SU-DHL-6 (cell line): ENCODE measurements at regions not wholly inside any gene's neighbourhood (a gene's known extent, or its start where the extent isn't known, plus 50 kb on each side); places are given as distances from the start of the nearest gene placed in this dataset.

Experiments
- H2AFZ ChIP-seq: fragments of 200-600 bp; sonication (generic); 2 replicates; pipeline ENCODE4 v1.6.1; 2014; ENCODE audit warnings: low read depth, mild to moderate bottlenecking, moderate library complexity, mixed read lengths, antibody characterized with exemption, low read length; ENCODE audit not compliant: severe bottlenecking
- H3F3A ChIP-seq: fragments of 200-600 bp; shearing (Covaris generic); 2 replicates; pipeline ENCODE4 v1.6.0; 2016; ENCODE audit warnings: antibody characterized with exemption, mild to moderate bottlenecking; ENCODE audit not compliant: insufficient read depth
- H3K27ac ChIP-seq: fragments of 200-600 bp; sonication (generic); 2 replicates; pipeline ENCODE4 v1.5.1; 2016; ENCODE audit warnings: low read depth, mild to moderate bottlenecking, low read length, moderate library complexity, mixed read lengths
- H3K27me3 ChIP-seq: fragments of 200-600 bp; sonication (generic), shearing (Covaris generic); 2 replicates; pipeline ENCODE4 v1.6.0; 2014; ENCODE audit warnings: mild to moderate bottlenecking, low read length
- H3K36me3 ChIP-seq: fragments of 200-600 bp; sonication (generic); 2 replicates; pipeline ENCODE4 v1.6.1; 2014; ENCODE audit warnings: mild to moderate bottlenecking, low read length, mixed read lengths
- H3K4me2 ChIP-seq: fragments of 300-600, 200-600 bp; shearing (Covaris generic), sonication (generic); 2 replicates; pipeline ENCODE4 v1.6.0; 2014; ENCODE audit warnings: low read length, low read depth, mild to moderate bottlenecking; ENCODE audit not compliant: poor library complexity, severe bottlenecking
- H3K4me3 ChIP-seq: fragments of 200-600 bp; sonication (generic); 2 replicates; pipeline ENCODE4 v1.5.1; 2014; ENCODE audit warnings: antibody characterized with exemption, low read length, mild to moderate bottlenecking, mixed read lengths; ENCODE audit not compliant: insufficient read depth, poor library complexity, severe bottlenecking
- H3K79me2 ChIP-seq: fragments of 200-600 bp; sonication (generic); 2 replicates; pipeline ENCODE4 v1.6.1; 2014; ENCODE audit warnings: mild to moderate bottlenecking, low read length, moderate library complexity; ENCODE audit not compliant: insufficient read depth
- H3K9ac ChIP-seq: fragments of 200-600 bp; sonication (generic); 2 replicates; pipeline ENCODE4 v1.7.0; 2014; ENCODE audit warnings: mild to moderate bottlenecking, low read length
- H3K9me2 ChIP-seq: fragments of 200-600 bp; sonication (generic); replicated peaks from 2 replicates; pipeline ENCODE4 v1.6.1; 2014; ENCODE audit warnings: low read length; ENCODE audit not compliant: insufficient read depth
- H3K9me3 ChIP-seq: fragments of 200-600 bp; sonication (generic); 2 replicates; pipeline ENCODE4 v1.6.1; 2014; ENCODE audit warnings: low read length, mixed read lengths; ENCODE audit not compliant: insufficient read depth
- H4K20me1 ChIP-seq: fragments of 200-600 bp; sonication (generic); 2 replicates; pipeline ENCODE4 v1.6.1; 2014; ENCODE audit warnings: low read depth, mild to moderate bottlenecking, antibody characterized with exemption, low read length, moderate library complexity, mixed read lengths
- CTCF ChIP-seq: fragments of 200-600 bp; sonication (generic); IDR thresholded peaks from one replicate; pipeline ENCODE4 v1.5.1; 2017; ENCODE audit warnings: antibody characterized with exemption, mild to moderate bottlenecking, low read length, moderate library complexity; ENCODE audit not compliant: insufficient read depth, poor library complexity, severe bottlenecking
- EZH2phosphoT487 ChIP-seq: fragments of 200-600 bp; sonication (generic), shearing (Covaris generic); conservative IDR thresholded peaks from 2 replicates; pipeline ENCODE4 v1.6.1; 2018; ENCODE audit warnings: mild to moderate bottlenecking, antibody characterized with exemption, low read length, moderate library complexity, mixed read lengths

- no peaks in the 10 kb centered on the region for H3F3A ChIP-seq
- no peaks in the 10 kb centered on the region for H3K9me2 ChIP-seq
- no peaks in the 10 kb centered on the region for H3K9me3 ChIP-seq
- H2AFZ ChIP-seq = no peak overlapping the region
- H3K36me3 ChIP-seq = no peaks in the 10 kb centered on the region
- H3K9ac ChIP-seq = no peak overlapping the region
- H3K4me2 ChIP-seq = no peak overlapping the region
- TF ChIP-seq CTCF = no peak
- TF ChIP-seq EZH2phosphoT487 = no peak
- no peaks in the 10 kb centered on the region for H3K27me3 ChIP-seq
- H3K27ac ChIP-seq = no peak overlapping the region
- no peak overlapping the region for H3K4me3 ChIP-seq
- H3K79me2 ChIP-seq = no peaks in the 10 kb centered on the region
- no peaks in the 10 kb centered on the region for H4K20me1 ChIP-seq
These were observed 133.4 kb upstream of the SMAD1 start for GRCh38 chr4:145348291-145348690.

GRCh38 chr4:145347684-145348083 lies 134.0 kb upstream of the SMAD1 start:
- TF ChIP-seq CTCF = no peak
- TF ChIP-seq EZH2phosphoT487 = no peak

GRCh38 chr4:145346081-145346480 lies 135.6 kb upstream of the SMAD1 start:
- Histone ChIP-seq H3K9me3 (no peaks in the 10 kb centered on the region), H3K79me2 (no peaks in the 10 kb centered on the region), H2AFZ (no peak overlapping the region), H3K27ac (no peak overlapping the region), H3K9me2 (no peaks in the 10 kb centered on the region), H3F3A (no peaks in the 10 kb centered on the region), H3K4me3 (no peak overlapping the region), H3K4me2 (no peak overlapping the region), H3K36me3 (no peaks in the 10 kb centered on the region), H4K20me1 (no peaks in the 10 kb centered on the region), H3K9ac (no peak overlapping the region), H3K27me3 (no peaks in the 10 kb centered on the region)
- TF ChIP-seq EZH2phosphoT487 (no peak), CTCF (no peak)

More at GRCh38 chr4:145347684-145348083, 134.0 kb upstream of the SMAD1 start:
- H3K9me2 ChIP-seq = no peaks in the 10 kb centered on the region
- H3K9ac ChIP-seq = no peak overlapping the region
- H3K4me2 ChIP-seq = no peak overlapping the region
- no peaks in the 10 kb centered on the region for H3K79me2 ChIP-seq
- no peak overlapping the region for H2AFZ ChIP-seq
- no peak overlapping the region for H3K4me3 ChIP-seq
- no peaks in the 10 kb centered on the region for H4K20me1 ChIP-seq
- H3K27ac ChIP-seq = no peak overlapping the region
- no peaks in the 10 kb centered on the region for H3K27me3 ChIP-seq
- no peaks in the 10 kb centered on the region for H3K36me3 ChIP-seq
- H3F3A ChIP-seq = no peaks in the 10 kb centered on the region
- no peaks in the 10 kb centered on the region for H3K9me3 ChIP-seq
